ENCODE measurements at regions not wholly inside any gene's neighbourhood (a gene's known extent, or its start where the extent isn't known, plus 50 kb on each side); places are given as distances from the start of the nearest gene placed in this dataset.

DNA sequence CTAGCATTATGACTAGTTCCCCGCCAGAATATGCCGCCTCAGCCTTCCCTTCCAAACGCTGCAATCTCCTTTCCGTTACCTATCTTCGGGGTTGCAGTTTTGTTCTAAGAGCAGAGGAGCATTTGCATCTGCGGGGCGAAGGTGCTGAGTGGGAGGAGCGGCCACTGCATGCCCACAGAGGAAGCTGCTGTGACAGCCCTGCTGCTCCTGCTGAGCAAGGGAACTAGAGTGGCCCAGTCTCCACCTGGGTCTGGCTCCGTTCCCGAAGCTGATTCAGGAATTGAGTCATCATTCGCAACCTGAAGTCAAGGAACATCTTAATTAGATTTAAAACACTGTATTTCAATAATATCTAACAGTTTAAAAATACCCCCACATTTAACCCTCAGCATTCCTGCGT lies 98.2 kb upstream of the TJP1 start:
- H3K4me3 ChIP-seq: no peak overlapping the region
- no peak for DNase-seq
- H3K27ac ChIP-seq: peak overlapping the region in 3 of 4 donors; percentile 32 to 58 (median 47)
- no peaks in the 10 kb centered on the region for H3K9me3 ChIP-seq
- TF ChIP-seq POLR2A (IDR thresholded peaks at IDR 0.05) (no peak), CTCF (IDR thresholded peaks at IDR 0.05) (no peak)
- intact Hi-C loops (cut with DNase I): no loop called here
- H3K36me3 ChIP-seq: no peaks in the 10 kb centered on the region
- H3K27me3 ChIP-seq: peaks cover 0 to 5% (median 0%) of the 10 kb centered on the region in 4 donors
- WGBS, 2 donors: 47 to 59% methylated on average over 9 to 11 of the region's 12 CpGs
- peaks cover 0 to 38% (median 6%) of the 10 kb centered on the region in 3 donors for H3K4me1 ChIP-seq

DNA sequence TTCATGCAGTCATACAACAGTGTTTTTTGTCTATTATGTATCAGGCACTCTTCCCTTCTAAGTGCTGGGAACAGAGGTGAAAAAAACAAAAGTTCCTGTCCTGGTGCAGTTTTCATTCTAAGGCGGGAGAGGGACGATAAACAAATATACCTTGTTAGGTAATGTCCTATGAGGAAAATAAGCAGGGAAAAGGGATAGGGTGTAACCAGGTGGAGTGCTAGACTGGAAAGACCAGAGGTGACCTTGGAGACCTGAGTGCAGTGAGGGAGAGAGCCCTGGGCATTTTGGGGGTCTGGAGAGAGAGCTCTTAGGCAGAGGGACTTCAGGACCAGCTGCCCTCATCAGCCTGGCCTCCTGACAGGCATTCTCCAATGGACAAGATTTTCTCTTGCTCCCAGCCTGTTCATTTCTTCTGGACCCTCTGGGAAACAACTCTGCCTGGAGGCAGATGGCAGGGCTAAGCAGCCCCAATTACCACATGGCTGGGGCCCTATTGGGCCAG lies 97.2 kb upstream of the TJP1 start:
- 90 to 96% methylated on average over 2 of the region's 2 CpGs for WGBS, 2 donors
- DNase-seq: no peak
- Histone ChIP-seq H3K4me1 (peaks cover 0 to 29% (median 0%) of the 10 kb centered on the region in 3 donors), H3K4me3 (no peak overlapping the region), H3K27me3 (no peaks in the 10 kb centered on the region), H3K9me3 (no peaks in the 10 kb centered on the region), H3K36me3 (no peaks in the 10 kb centered on the region), H3K27ac (peak overlapping the region in 2 of 4 donors; percentile 3 to 58)
- TF ChIP-seq CTCF (IDR thresholded peaks at IDR 0.05): no peak
- TF ChIP-seq POLR2A (IDR thresholded peaks at IDR 0.05): no peak
- intact Hi-C loops (cut with DNase I): no loop called here

GRCh38 chr15:29917600-29918597 lies 95.6 kb upstream of the TJP1 start:
- intact Hi-C loops (cut with DNase I): no loop called here
- TF ChIP-seq POLR2A (IDR thresholded peaks at IDR 0.05) (no peak), CTCF (IDR thresholded peaks at IDR 0.05) (no peak)
- Histone ChIP-seq H3K36me3 (no peaks in the 10 kb centered on the region), H3K9me3 (no peaks in the 10 kb centered on the region), H3K4me1 (peaks cover 0 to 26% (median 0%) of the 10 kb centered on the region in 3 donors), H3K4me3 (no peak overlapping the region), H3K27ac (no peak overlapping the region), H3K27me3 (no peaks in the 10 kb centered on the region)
- no peak for DNase-seq
- 75 to 79% methylated on average over 11 of the region's 11 CpGs for WGBS, 2 donors

GRCh38 chr15:29914511-29914926 lies 92.3 kb upstream of the TJP1 start:
- Histone ChIP-seq H3K27me3 (no peaks in the 10 kb centered on the region), H3K9me3 (peaks cover 0 to 4% (median 0%) of the 10 kb centered on the region in 3 donors), H3K36me3 (no peaks in the 10 kb centered on the region), H3K27ac (no peak overlapping the region), H3K4me1 (peaks cover 0 to 6% (median 0%) of the 10 kb centered on the region in 3 donors), H3K4me3 (no peak overlapping the region)
- intact Hi-C loops (cut with DNase I): no loop called here
- 72 to 73% methylated on average over 7 of the region's 7 CpGs for WGBS, 2 donors
- no peak for TF ChIP-seq POLR2A (IDR thresholded peaks at IDR 0.05)
- no peak for TF ChIP-seq CTCF (IDR thresholded peaks at IDR 0.05)
- DNase-seq: no peak

- intact Hi-C loops (cut with DNase I): no loop called here
- peaks cover 0 to 4% (median 0%) of the 10 kb centered on the region in 3 donors for H3K9me3 ChIP-seq
- no peak for DNase-seq
- no peaks in the 10 kb centered on the region for H3K4me1 ChIP-seq
- H3K4me3 ChIP-seq: no peak overlapping the region
- no peak overlapping the region for H3K27ac ChIP-seq
- H3K27me3 ChIP-seq: no peaks in the 10 kb centered on the region
- TF ChIP-seq CTCF (IDR thresholded peaks at IDR 0.05) (no peak), POLR2A (IDR thresholded peaks at IDR 0.05) (no peak)
- 43 to 56% methylated on average over 4 of the region's 4 CpGs for WGBS, 2 donors
- H3K36me3 ChIP-seq: no peaks in the 10 kb centered on the region
Observed at GRCh38 chr15:29913528-29914135, 91.4 kb upstream of the TJP1 start.

Measured in esophagus squamous epithelium (tissue), 5 donors.